Chondrocyte (in vitro differentiated cells): ENCODE measurements at regions not wholly inside any gene's neighbourhood (a gene's known extent, or its start where the extent isn't known, plus 50 kb on each side); places are given as distances from the start of the nearest gene placed in this dataset.

Experiments
- DNase-seq: peaks from one replicate; pipeline ENCODE4 v3.0.0; 2021; ENCODE audit warnings: mixed read lengths, low spot score
- H3K27ac Mint-ChIP-seq: one replicate; pipeline ENCODE4 v1.8.0; 2021; ENCODE audit warnings: mild to moderate bottlenecking, moderate library complexity, mixed read lengths; ENCODE audit not compliant: unreplicated experiment
- H3K27me3 Mint-ChIP-seq: 2 replicates; pipeline ENCODE4 v1.8.0; 2021; ENCODE audit warnings: low read depth, mixed read lengths
- H3K36me3 Mint-ChIP-seq: 2 replicates; pipeline ENCODE4 v1.8.0; 2021; ENCODE audit warnings: low read depth, mixed read lengths
- H3K4me1 Mint-ChIP-seq: 2 replicates; pipeline ENCODE4 v1.8.0; 2021; ENCODE audit warnings: low read depth, mild to moderate bottlenecking, mixed read lengths
- H3K4me3 Mint-ChIP-seq: one replicate; pipeline ENCODE4 v1.8.0; 2021; ENCODE audit warnings: mild to moderate bottlenecking, moderate library complexity, mixed read lengths; ENCODE audit not compliant: unreplicated experiment
- H3K9me3 Mint-ChIP-seq: 2 replicates; pipeline ENCODE4 v1.8.0; 2021; ENCODE audit warnings: low read depth, mixed read lengths
- TF ChIP-seq, protein P1 (sequence below): fragments of 200-600 bp; sonication (generic); IDR thresholded peaks from 2 replicates; pipeline ENCODE4 v1.5.0; 2021; ENCODE audit warnings: antibody characterized with exemption, mild to moderate bottlenecking, moderate library complexity

DNA sequence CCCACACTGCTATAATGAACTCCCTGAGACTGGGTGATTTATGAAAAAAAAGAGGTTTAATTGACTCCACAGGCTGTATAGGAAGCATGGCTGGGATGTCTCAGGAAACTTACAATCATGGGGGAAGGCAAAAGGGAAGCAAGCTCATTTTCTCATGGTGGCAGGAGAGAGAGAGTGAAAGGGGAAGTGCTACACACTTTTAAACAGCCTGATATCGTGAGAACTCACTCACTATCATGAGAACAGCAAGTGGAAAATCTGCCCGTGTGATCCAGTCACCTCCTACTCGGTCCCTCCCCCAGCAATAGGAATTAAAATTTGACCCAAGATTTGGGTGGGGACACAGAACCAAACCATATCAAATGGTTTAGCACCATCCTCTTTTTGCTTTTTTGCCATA, 116.6 kb upstream of the CEP162 start:
- Mint-ChIP-seq H3K36me3 (no peaks in the 10 kb centered on the region), H3K4me1 (no peaks in the 10 kb centered on the region), H3K27me3 (peaks cover 28% of the 10 kb centered on the region), H3K4me3 (no peak overlapping the region), H3K9me3 (peaks cover 8% of the 10 kb centered on the region), H3K27ac (no peak overlapping the region)
- TF ChIP-seq, protein P1, sequence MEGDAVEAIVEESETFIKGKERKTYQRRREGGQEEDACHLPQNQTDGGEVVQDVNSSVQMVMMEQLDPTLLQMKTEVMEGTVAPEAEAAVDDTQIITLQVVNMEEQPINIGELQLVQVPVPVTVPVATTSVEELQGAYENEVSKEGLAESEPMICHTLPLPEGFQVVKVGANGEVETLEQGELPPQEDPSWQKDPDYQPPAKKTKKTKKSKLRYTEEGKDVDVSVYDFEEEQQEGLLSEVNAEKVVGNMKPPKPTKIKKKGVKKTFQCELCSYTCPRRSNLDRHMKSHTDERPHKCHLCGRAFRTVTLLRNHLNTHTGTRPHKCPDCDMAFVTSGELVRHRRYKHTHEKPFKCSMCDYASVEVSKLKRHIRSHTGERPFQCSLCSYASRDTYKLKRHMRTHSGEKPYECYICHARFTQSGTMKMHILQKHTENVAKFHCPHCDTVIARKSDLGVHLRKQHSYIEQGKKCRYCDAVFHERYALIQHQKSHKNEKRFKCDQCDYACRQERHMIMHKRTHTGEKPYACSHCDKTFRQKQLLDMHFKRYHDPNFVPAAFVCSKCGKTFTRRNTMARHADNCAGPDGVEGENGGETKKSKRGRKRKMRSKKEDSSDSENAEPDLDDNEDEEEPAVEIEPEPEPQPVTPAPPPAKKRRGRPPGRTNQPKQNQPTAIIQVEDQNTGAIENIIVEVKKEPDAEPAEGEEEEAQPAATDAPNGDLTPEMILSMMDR = no peak
- no peak for DNase-seq

DNA sequence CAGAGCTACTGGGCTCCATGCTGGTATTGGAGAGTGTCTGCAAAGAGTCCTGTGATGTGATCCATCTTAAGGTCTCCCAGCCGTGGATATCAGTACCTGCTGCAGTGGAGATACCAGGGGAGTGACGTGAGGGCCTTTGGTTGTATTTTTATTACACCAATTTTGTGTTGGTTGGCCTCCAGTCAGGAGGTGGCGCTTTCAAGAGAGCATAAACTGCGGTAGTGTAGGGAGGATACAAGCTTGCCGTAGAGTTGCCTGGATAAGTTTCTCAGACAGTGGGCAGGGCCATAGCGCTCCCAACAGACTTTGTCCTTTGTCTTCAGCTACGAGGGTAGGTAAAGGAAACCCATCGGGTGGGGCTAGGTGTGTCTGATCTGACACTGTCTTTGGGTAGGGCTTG, 113.0 kb upstream of the CEP162 start:
- peaks cover 25% of the 10 kb centered on the region for H3K9me3 Mint-ChIP-seq
- no peak for DNase-seq
- H3K36me3 Mint-ChIP-seq = peaks cover 3% of the 10 kb centered on the region
- H3K4me3 Mint-ChIP-seq = no peak overlapping the region
- H3K27ac Mint-ChIP-seq = no peak overlapping the region
- peaks cover 28% of the 10 kb centered on the region for H3K27me3 Mint-ChIP-seq
- H3K4me1 Mint-ChIP-seq = no peaks in the 10 kb centered on the region
- TF ChIP-seq, protein P1 = no peak

DNA sequence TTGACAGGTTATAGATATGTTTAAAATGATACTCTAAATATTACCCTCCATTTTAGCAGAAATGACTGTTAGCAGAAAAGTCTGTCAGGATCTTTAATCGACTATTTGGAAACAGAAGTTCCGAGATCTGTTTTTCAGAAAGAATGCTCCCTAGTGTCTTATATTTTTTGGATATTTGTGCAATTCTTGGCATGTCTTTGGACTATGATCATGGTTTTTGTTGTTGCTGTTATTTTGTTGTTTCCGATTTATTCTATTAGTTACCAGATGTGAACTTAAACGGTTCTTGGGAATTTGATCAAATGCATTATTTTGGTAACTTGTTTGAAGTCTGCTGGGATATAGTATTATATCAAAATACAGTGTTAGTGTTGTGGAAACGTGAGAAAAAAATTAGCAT, 106.4 kb upstream of the CEP162 start:
- no peaks in the 10 kb centered on the region for H3K4me1 Mint-ChIP-seq
- H3K9me3 Mint-ChIP-seq = peaks cover 17% of the 10 kb centered on the region
- no peak overlapping the region for H3K27ac Mint-ChIP-seq
- H3K4me3 Mint-ChIP-seq = no peak overlapping the region
- peaks cover 3% of the 10 kb centered on the region for H3K36me3 Mint-ChIP-seq
- DNase-seq = no peak
- H3K27me3 Mint-ChIP-seq = peaks cover 18% of the 10 kb centered on the region
- TF ChIP-seq, protein P1 = no peak

DNA sequence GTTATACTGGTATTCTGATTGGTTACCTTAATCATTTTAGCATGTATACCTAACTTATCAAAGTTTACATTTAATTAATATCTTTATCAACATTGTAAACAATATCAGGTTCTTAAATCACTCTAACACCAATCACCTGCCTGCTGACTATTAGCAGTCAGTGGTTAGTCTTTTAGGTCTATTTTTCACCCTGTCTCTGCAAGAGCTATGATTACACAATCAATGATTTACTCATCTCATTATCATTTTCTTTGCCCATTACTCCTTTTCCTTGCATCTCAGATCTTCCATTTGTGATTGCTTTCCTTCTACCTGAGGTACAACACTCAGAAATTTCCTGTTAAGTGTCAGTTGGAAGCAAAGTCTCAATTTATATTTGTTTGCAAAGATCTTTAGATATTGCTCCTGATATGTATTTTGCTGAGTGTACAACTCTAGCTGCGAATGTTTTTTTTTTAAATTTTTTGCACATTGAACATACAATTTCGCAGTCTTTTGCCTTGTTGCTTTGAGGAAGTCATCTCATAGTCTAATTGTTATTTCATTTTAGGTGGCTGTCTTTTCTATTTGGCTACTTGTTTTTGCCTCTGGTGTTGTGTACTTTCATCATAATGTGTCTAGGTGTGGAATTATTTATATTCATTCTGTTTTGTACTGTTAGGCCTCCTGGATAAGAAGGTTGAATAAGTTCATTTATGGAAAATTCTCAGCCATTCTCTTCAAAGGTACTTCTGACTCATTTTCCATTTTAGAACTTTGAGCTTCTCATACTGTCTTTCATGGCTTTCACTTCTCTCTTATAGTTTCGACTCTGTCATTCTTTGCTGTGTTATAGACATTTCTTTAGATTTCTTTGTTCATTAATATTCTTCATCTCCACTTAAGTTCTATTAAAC, 104.9 kb upstream of the CEP162 start:
- DNase-seq = no peak
- TF ChIP-seq, protein P1 = no peak
- Mint-ChIP-seq H3K27me3 (peaks cover 9% of the 10 kb centered on the region), H3K36me3 (peaks cover 3% of the 10 kb centered on the region), H3K4me1 (no peaks in the 10 kb centered on the region), H3K9me3 (peaks cover 13% of the 10 kb centered on the region), H3K4me3 (no peak overlapping the region), H3K27ac (no peak overlapping the region)

DNA sequence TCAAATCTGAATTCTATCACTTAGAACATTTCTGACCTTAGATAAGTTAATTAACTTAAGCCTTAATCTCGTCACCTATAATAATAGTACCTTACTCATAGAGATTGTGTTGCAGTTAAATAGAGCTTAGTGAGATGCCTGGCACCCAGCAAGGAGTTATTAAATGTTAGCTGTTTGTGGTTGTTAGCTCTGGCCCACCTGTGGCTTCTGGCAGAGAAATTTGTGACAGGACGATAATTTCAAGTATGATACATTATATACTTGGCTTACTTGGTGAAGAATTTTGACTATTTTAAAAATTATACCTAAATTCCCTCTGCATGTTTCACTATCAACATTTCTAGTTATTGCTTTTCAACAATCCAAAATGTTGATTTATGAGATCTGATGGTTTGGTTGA, 102.9 kb upstream of the CEP162 start:
- no peak overlapping the region for H3K27ac Mint-ChIP-seq

More for the DNA sequence above, 102.9 kb upstream of the CEP162 start:
- H3K4me1 Mint-ChIP-seq = no peaks in the 10 kb centered on the region
- TF ChIP-seq, protein P1 = no peak
- H3K27me3 Mint-ChIP-seq = peaks cover 8% of the 10 kb centered on the region
- peaks cover under 1% of the 10 kb centered on the region for H3K9me3 Mint-ChIP-seq
- H3K4me3 Mint-ChIP-seq = no peak overlapping the region
- H3K36me3 Mint-ChIP-seq = no peaks in the 10 kb centered on the region
- DNase-seq = no peak
